ENCODE measurements at regions not wholly inside any gene's neighbourhood (a gene's known extent, or its start where the extent isn't known, plus 50 kb on each side); places are given as distances from the start of the nearest gene placed in this dataset.

DNA sequence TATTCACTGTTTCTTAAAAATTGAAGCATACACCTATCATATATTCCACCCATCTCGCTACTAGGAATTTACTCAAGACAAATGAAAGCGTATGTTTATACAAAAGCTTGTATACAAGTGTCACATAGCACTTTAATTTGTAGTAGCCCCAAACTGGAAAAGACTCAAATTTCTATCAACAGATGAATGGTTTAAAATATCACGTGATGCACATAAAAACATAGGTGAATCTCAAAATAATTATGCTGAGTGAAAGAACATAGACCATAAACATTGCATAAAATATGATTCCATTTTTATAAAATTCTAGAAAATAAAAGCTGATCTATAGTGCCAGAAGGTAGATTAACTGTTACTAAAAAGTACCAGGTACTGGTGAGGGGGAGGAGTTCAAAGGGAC, 392.9 kb upstream of the LRATD1 start:
- TF ChIP-seq NR2C2 (CRISPR knock-in tag; IDR thresholded peaks at IDR 0.05) (no peak), JUN (CRISPR knock-in tag; IDR thresholded peaks at IDR 0.05) (no peak), ETV6 (CRISPR knock-in tag; IDR thresholded peaks at IDR 0.05) (no peak), CBFB (CRISPR knock-in tag; IDR thresholded peaks at IDR 0.05; ENCODE audit: low read depth) (no peak)
- TF ChIP-seq, protein P1, sequence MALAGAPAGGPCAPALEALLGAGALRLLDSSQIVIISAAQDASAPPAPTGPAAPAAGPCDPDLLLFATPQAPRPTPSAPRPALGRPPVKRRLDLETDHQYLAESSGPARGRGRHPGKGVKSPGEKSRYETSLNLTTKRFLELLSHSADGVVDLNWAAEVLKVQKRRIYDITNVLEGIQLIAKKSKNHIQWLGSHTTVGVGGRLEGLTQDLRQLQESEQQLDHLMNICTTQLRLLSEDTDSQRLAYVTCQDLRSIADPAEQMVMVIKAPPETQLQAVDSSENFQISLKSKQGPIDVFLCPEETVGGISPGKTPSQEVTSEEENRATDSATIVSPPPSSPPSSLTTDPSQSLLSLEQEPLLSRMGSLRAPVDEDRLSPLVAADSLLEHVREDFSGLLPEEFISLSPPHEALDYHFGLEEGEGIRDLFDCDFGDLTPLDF (CRISPR knock-in tag; IDR thresholded peaks at IDR 0.05), result no peak
- TF ChIP-seq, protein P2, sequence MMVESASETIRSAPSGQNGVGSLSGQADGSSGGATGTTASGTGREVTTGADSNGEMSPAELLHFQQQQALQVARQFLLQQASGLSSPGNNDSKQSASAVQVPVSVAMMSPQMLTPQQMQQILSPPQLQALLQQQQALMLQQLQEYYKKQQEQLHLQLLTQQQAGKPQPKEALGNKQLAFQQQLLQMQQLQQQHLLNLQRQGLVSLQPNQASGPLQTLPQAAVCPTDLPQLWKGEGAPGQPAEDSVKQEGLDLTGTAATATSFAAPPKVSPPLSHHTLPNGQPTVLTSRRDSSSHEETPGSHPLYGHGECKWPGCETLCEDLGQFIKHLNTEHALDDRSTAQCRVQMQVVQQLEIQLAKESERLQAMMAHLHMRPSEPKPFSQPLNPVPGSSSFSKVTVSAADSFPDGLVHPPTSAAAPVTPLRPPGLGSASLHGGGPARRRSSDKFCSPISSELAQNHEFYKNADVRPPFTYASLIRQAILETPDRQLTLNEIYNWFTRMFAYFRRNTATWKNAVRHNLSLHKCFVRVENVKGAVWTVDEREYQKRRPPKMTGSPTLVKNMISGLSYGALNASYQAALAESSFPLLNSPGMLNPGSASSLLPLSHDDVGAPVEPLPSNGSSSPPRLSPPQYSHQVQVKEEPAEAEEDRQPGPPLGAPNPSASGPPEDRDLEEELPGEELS (CRISPR knock-in tag; IDR thresholded peaks at IDR 0.05), result no peak
- TF ChIP-seq, protein P3, sequence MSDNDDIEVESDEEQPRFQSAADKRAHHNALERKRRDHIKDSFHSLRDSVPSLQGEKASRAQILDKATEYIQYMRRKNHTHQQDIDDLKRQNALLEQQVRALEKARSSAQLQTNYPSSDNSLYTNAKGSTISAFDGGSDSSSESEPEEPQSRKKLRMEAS (CRISPR knock-in tag; IDR thresholded peaks at IDR 0.05), result no peak
- TF ChIP-seq, protein P4, sequence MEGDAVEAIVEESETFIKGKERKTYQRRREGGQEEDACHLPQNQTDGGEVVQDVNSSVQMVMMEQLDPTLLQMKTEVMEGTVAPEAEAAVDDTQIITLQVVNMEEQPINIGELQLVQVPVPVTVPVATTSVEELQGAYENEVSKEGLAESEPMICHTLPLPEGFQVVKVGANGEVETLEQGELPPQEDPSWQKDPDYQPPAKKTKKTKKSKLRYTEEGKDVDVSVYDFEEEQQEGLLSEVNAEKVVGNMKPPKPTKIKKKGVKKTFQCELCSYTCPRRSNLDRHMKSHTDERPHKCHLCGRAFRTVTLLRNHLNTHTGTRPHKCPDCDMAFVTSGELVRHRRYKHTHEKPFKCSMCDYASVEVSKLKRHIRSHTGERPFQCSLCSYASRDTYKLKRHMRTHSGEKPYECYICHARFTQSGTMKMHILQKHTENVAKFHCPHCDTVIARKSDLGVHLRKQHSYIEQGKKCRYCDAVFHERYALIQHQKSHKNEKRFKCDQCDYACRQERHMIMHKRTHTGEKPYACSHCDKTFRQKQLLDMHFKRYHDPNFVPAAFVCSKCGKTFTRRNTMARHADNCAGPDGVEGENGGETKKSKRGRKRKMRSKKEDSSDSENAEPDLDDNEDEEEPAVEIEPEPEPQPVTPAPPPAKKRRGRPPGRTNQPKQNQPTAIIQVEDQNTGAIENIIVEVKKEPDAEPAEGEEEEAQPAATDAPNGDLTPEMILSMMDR (IDR thresholded peaks at IDR 0.05), result no peak
- TF ChIP-seq, protein P5, sequence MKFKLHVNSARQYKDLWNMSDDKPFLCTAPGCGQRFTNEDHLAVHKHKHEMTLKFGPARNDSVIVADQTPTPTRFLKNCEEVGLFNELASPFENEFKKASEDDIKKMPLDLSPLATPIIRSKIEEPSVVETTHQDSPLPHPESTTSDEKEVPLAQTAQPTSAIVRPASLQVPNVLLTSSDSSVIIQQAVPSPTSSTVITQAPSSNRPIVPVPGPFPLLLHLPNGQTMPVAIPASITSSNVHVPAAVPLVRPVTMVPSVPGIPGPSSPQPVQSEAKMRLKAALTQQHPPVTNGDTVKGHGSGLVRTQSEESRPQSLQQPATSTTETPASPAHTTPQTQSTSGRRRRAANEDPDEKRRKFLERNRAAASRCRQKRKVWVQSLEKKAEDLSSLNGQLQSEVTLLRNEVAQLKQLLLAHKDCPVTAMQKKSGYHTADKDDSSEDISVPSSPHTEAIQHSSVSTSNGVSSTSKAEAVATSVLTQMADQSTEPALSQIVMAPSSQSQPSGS (CRISPR knock-in tag; IDR thresholded peaks at IDR 0.05; ENCODE audit: borderline replicate concordance, low read depth), result no peak

Measured in WTC11 (cell line).